ENCODE measurements at regions not wholly inside any gene's neighbourhood (a gene's known extent, or its start where the extent isn't known, plus 50 kb on each side); places are given as distances from the start of the nearest gene placed in this dataset.

- TF ChIP-seq, protein P1, sequence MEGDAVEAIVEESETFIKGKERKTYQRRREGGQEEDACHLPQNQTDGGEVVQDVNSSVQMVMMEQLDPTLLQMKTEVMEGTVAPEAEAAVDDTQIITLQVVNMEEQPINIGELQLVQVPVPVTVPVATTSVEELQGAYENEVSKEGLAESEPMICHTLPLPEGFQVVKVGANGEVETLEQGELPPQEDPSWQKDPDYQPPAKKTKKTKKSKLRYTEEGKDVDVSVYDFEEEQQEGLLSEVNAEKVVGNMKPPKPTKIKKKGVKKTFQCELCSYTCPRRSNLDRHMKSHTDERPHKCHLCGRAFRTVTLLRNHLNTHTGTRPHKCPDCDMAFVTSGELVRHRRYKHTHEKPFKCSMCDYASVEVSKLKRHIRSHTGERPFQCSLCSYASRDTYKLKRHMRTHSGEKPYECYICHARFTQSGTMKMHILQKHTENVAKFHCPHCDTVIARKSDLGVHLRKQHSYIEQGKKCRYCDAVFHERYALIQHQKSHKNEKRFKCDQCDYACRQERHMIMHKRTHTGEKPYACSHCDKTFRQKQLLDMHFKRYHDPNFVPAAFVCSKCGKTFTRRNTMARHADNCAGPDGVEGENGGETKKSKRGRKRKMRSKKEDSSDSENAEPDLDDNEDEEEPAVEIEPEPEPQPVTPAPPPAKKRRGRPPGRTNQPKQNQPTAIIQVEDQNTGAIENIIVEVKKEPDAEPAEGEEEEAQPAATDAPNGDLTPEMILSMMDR (IDR thresholded peaks at IDR 0.05; ENCODE audit: low read length), result no peak
- no peak for TF ChIP-seq EZH2 (IDR thresholded peaks at IDR 0.05; ENCODE audit: borderline replicate concordance, low read length)
Measured at GRCh38 chr9:110129425-110129824, 78.5 kb downstream of the C9orf152 start.
